OCI-LY7 (cell line): ENCODE measurements at regions not wholly inside any gene's neighbourhood (a gene's known extent, or its start where the extent isn't known, plus 50 kb on each side); places are given as distances from the start of the nearest gene placed in this dataset.

Source experiments
- BruUV-seq: library from RNA; stranded (reverse); fragments of 400-500 nt; replicated peaks from 2 replicates; lab custom pipeline; 2021; lab: Mats Ljungman, UMichigan
- CTCF ChIA-PET: fragments of 300-600 bp; sonication (Branson Sonifier 250); formaldehyde crosslinking; loops from one replicate; lab custom pipeline; 2022; ENCODE audit warnings: antibody characterized with exemption; ENCODE audit not compliant: unreplicated experiment; lab: Charles Lee
- POLR2A ChIA-PET: fragments of 300-600 bp; sonication (Branson Sonifier 250); formaldehyde crosslinking; loops from one replicate; lab custom pipeline; 2022; ENCODE audit warnings: antibody characterized with exemption; lab: Charles Lee
- DNase-seq: peaks from one replicate; pipeline ENCODE4 v3.0.0-alpha.2; 2015; ENCODE audit warnings: low spot score
- H2AFZ ChIP-seq: fragments of 200-600 bp; sonication (generic), shearing (Covaris generic); 2 replicates; pipeline ENCODE4 v1.6.1; 2014; ENCODE audit warnings: mild to moderate bottlenecking, antibody characterized with exemption, low read length, moderate library complexity
- H3K27ac ChIP-seq: fragments of 200-600 bp; sonication (generic); 2 replicates; pipeline ENCODE4 v1.5.1; 2014; ENCODE audit warnings: mixed run types, low read depth, mild to moderate bottlenecking, moderate library complexity, low read length, inconsistent platforms; ENCODE audit not compliant: poor library complexity, severe bottlenecking
- H3K36me3 ChIP-seq: fragments of 200-600 bp; sonication (generic); 2 replicates; pipeline ENCODE4 v1.6.1; 2014; ENCODE audit warnings: mild to moderate bottlenecking, antibody characterized with exemption, low read length, moderate library complexity, mixed read lengths; ENCODE audit not compliant: insufficient read depth
- H3K4me1 ChIP-seq: fragments of 200-600 bp; sonication (generic); 2 replicates; pipeline ENCODE4 v1.5.1; 2014; ENCODE audit warnings: mild to moderate bottlenecking, low read length; ENCODE audit not compliant: insufficient read depth, poor library complexity, severe bottlenecking
- H3K4me2 ChIP-seq: fragments of 200-600 bp; sonication (generic); 2 replicates; pipeline ENCODE4 v1.6.1; 2014; ENCODE audit warnings: mild to moderate bottlenecking, low read length
- H3K4me3 ChIP-seq: fragments of 200-600 bp; sonication (generic); 2 replicates; pipeline ENCODE4 v1.5.1; 2014; ENCODE audit warnings: mild to moderate bottlenecking, low read depth, low read length; ENCODE audit not compliant: poor library complexity, severe bottlenecking
- H3K79me2 ChIP-seq: fragments of 200-600 bp; sonication (generic); 2 replicates; pipeline ENCODE4 v1.6.1; 2016; ENCODE audit warnings: low read depth, mild to moderate bottlenecking, low read length, moderate library complexity, mixed read lengths; ENCODE audit not compliant: insufficient read depth
- H3K9me2 ChIP-seq: fragments of 200-600 bp; sonication (generic); 2 replicates; pipeline ENCODE4 v1.6.1; 2016; ENCODE audit warnings: mild to moderate bottlenecking, low read length, mixed read lengths; ENCODE audit not compliant: insufficient read depth
- H3K9me3 ChIP-seq: fragments of 200-600 bp; sonication (generic); 2 replicates; pipeline ENCODE4 v1.6.1; 2014; ENCODE audit warnings: mild to moderate bottlenecking, mixed run types, low read length, mixed read lengths
- H4K20me1 ChIP-seq: fragments of 200-600 bp; sonication (generic); 2 replicates; pipeline ENCODE4 v1.6.1; 2014; ENCODE audit warnings: mild to moderate bottlenecking, antibody characterized with exemption, low read length, moderate library complexity, mixed read lengths; ENCODE audit not compliant: insufficient read depth
- CTCF ChIP-seq: fragments of 200-600 bp; sonication (generic); conservative IDR thresholded peaks from 2 replicates; pipeline ENCODE4 v1.5.1; 2014; ENCODE audit warnings: mild to moderate bottlenecking, antibody characterized with exemption, low read length, moderate library complexity, mixed read lengths
- EZH2phosphoT487 ChIP-seq: fragments of 200-600 bp; sonication (generic); IDR thresholded peaks from 2 replicates; pipeline ENCODE4 v1.6.1; 2018; ENCODE audit warnings: low read depth, borderline replicate concordance, mild to moderate bottlenecking, mixed run types, antibody characterized with exemption, low read length, moderate library complexity, mixed read lengths
- intact Hi-C: fragments of 100-400 bp; cut with micrococcal nuclease; formaldehyde crosslinking; loops from one replicate; pipeline ENCODE4 v1.10.0; 2022; ENCODE audit not compliant: unreplicated experiment

GRCh38 chr20:62555642-62556420, 80.0 kb upstream of the GATA5 start:
- intact Hi-C loops, result no loop called here
- peaks cover under 1% of the 10 kb centered on the region for H3K4me1 ChIP-seq

GRCh38 chr20:62557462-62557861, 81.7 kb upstream of the GATA5 start:
- no peak for TF ChIP-seq EZH2phosphoT487
- TF ChIP-seq CTCF, result no peak
- Histone ChIP-seq H3K9me3 (no peaks in the 10 kb centered on the region), H2AFZ (no peak overlapping the region), H3K27ac (no peak overlapping the region), H3K4me2 (no peak overlapping the region), H4K20me1 (no peaks in the 10 kb centered on the region), H3K36me3 (no peaks in the 10 kb centered on the region), H3K4me1 (peaks cover 8% of the 10 kb centered on the region), H3K4me3 (no peak overlapping the region), H3K9me2 (no peaks in the 10 kb centered on the region), H3K79me2 (no peaks in the 10 kb centered on the region)
- ChIA-PET CTCF (interaction anchor here (0.7 kb wide), 1 partner anchor 40 kb away, joined by 3 read pairs; no protein-coding TSS in a partner anchor), POLR2A (interaction anchor here (0.6 kb wide), 1 partner anchor 14 kb away, joined by 3 read pairs; no protein-coding TSS in a partner anchor)
- intact Hi-C loops, result no loop called here
- BruUV-seq, result no TSS peak
- no peak for DNase-seq

More at GRCh38 chr20:62555642-62556420, 80.0 kb upstream of the GATA5 start:
- Histone ChIP-seq H2AFZ (no peak overlapping the region), H3K36me3 (no peaks in the 10 kb centered on the region), H4K20me1 (no peaks in the 10 kb centered on the region), H3K79me2 (no peaks in the 10 kb centered on the region), H3K27ac (no peak overlapping the region), H3K9me2 (no peaks in the 10 kb centered on the region), H3K4me3 (no peak overlapping the region), H3K9me3 (no peaks in the 10 kb centered on the region), H3K4me2 (no peak overlapping the region)
- TF ChIP-seq CTCF (no peak), EZH2phosphoT487 (no peak)
- DNase-seq, result no peak
- POLR2A ChIA-PET, result no interaction called here
- CTCF ChIA-PET, result no interaction called here
- BruUV-seq, result no TSS peak

- Histone ChIP-seq H3K36me3 (no peaks in the 10 kb centered on the region), H2AFZ (no peak overlapping the region), H3K4me2 (no peak overlapping the region), H3K4me1 (peaks cover 8% of the 10 kb centered on the region), H3K79me2 (no peaks in the 10 kb centered on the region), H3K27ac (no peak overlapping the region), H3K4me3 (no peak overlapping the region), H3K9me2 (no peaks in the 10 kb centered on the region), H4K20me1 (no peaks in the 10 kb centered on the region), H3K9me3 (no peaks in the 10 kb centered on the region)
- ChIA-PET POLR2A (interaction anchor here (0.6 kb wide), 1 partner anchor 13 kb away, joined by 3 read pairs; no protein-coding TSS in a partner anchor), CTCF (interaction anchor here (0.7 kb wide), 1 partner anchor 39 kb away, joined by 3 read pairs; no protein-coding TSS in a partner anchor)
- no TSS peak for BruUV-seq
- DNase-seq, result no peak
- TF ChIP-seq EZH2phosphoT487, result no peak
- TF ChIP-seq CTCF, result no peak
- intact Hi-C loops, result no loop called here
These were observed 82.2 kb upstream of the GATA5 start for GRCh38 chr20:62557999-62558408.
